GM18907 (cell line): ENCODE measurements at regions not wholly inside any gene's neighbourhood (a gene's known extent, or its start where the extent isn't known, plus 50 kb on each side); places are given as distances from the start of the nearest gene placed in this dataset.

Experiments used
- ATAC-seq: cut with Tn5 transposase; IDR thresholded peaks from one replicate; pipeline ENCODE4 v1.9.1; 2021; ENCODE audit warnings: mild to moderate bottlenecking, moderate library complexity; ENCODE audit not compliant: unreplicated experiment

- no peak for ATAC-seq
These were observed 261.1 kb upstream of the FN1 start for GRCh38 chr2:215697003-215697402.

- no peak for ATAC-seq
These were observed 260.0 kb upstream of the FN1 start for GRCh38 chr2:215695861-215696260.

- ATAC-seq: no peak
These were observed 258.2 kb upstream of the FN1 start for GRCh38 chr2:215693999-215694580.

GRCh38 chr2:215693193-215693998, 257.5 kb upstream of the FN1 start:
- no peak for ATAC-seq

- no peak for ATAC-seq
These were observed 256.7 kb upstream of the FN1 start for GRCh38 chr2:215692387-215693079.

GRCh38 chr2:215691346-215691745, 255.5 kb upstream of the FN1 start:
- no peak for ATAC-seq

GRCh38 chr2:215687149-215688031, 251.5 kb upstream of the FN1 start:
- no peak for ATAC-seq

- ATAC-seq: no peak
These were observed 249.5 kb upstream of the FN1 start for GRCh38 chr2:215685238-215685990.

- ATAC-seq: no peak
These were observed 248.8 kb upstream of the FN1 start for GRCh38 chr2:215684448-215685237.

- ATAC-seq: no peak
These were observed 247.4 kb upstream of the FN1 start for GRCh38 chr2:215683295-215683694.

GRCh38 chr2:215681799-215682596, 246.1 kb upstream of the FN1 start:
- ATAC-seq: no peak

- peak; percentile 77 for ATAC-seq
These were observed 245.0 kb upstream of the FN1 start for GRCh38 chr2:215680605-215681598.

- ATAC-seq: no peak
These were observed 242.2 kb upstream of the FN1 start for GRCh38 chr2:215678094-215678493.

- ATAC-seq: no peak
These were observed 241.6 kb upstream of the FN1 start for GRCh38 chr2:215677481-215677880.

- no peak for ATAC-seq
These were observed 236.5 kb upstream of the FN1 start for GRCh38 chr2:215672406-215672805.

GRCh38 chr2:215671691-215672090, 235.8 kb upstream of the FN1 start:
- no peak for ATAC-seq

GRCh38 chr2:215671244-215671643, 235.4 kb upstream of the FN1 start:
- no peak for ATAC-seq
